ENCODE measurements at regions not wholly inside any gene's neighbourhood (a gene's known extent, or its start where the extent isn't known, plus 50 kb on each side); places are given as distances from the start of the nearest gene placed in this dataset.
"Not testable (repeated sequence)": the region's sequence is repeated elsewhere in the genome, so short reads cannot be mapped to it uniquely, and the experiment has no call there.

DNA sequence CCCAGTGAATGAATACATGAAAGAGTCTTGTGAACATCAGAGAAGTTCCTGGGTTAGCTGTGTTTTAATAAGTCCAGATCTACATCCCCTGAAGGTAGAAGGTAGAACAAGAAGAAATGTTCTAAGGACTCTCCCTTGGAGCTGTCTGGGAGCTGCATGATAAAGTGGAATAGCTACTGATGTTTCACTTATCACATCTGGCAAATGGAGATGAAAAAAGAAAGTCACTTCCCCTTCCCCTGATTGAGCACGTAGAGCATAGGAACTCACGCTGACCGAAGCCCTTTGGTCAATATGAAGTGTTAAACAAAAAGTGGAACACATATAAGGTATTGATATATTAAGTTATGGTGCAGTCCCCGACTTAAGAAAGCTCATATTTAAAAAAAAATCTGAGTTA lies 53.2 kb upstream of the PARP1 start:
- no peak overlapping the region for H3K4me3 Mint-ChIP-seq (ENCODE audit: low read depth, unreplicated experiment)
- no peak for TF ChIP-seq CTCF (IDR thresholded peaks at IDR 0.05; ENCODE audit: unreplicated experiment)
- H3K9me3 Mint-ChIP-seq (ENCODE audit: low read depth, unreplicated experiment): peaks cover 5% of the 10 kb centered on the region
- intact Hi-C loops (cut with micrococcal nuclease; ENCODE audit: unreplicated experiment): no loop called here
- no peak for DNase-seq
- H3K36me3 Mint-ChIP-seq (ENCODE audit: insufficient read depth, unreplicated experiment): no peaks in the 10 kb centered on the region
- no TSS peak for BruUV-seq (replicated peaks)
- no peaks in the 10 kb centered on the region for H3K4me1 Mint-ChIP-seq (ENCODE audit: low read depth, unreplicated experiment)
- CTCF ChIA-PET: no interaction called here
- H3K27ac Mint-ChIP-seq (ENCODE audit: unreplicated experiment): no peak overlapping the region
- peaks cover 55% of the 10 kb centered on the region for H3K27me3 Mint-ChIP-seq (ENCODE audit: unreplicated experiment)

- CTCF ChIA-PET: no interaction called here
- TF ChIP-seq CTCF (IDR thresholded peaks at IDR 0.05; ENCODE audit: unreplicated experiment): no peak
- intact Hi-C loops (cut with micrococcal nuclease; ENCODE audit: unreplicated experiment): no loop called here
- H3K4me1 Mint-ChIP-seq (ENCODE audit: low read depth, unreplicated experiment): no peaks in the 10 kb centered on the region
- no peak for DNase-seq
- H3K36me3 Mint-ChIP-seq (ENCODE audit: insufficient read depth, unreplicated experiment): no peaks in the 10 kb centered on the region
- peaks cover 5% of the 10 kb centered on the region for H3K9me3 Mint-ChIP-seq (ENCODE audit: low read depth, unreplicated experiment)
- no TSS peak for BruUV-seq (replicated peaks)
- H3K27ac Mint-ChIP-seq (ENCODE audit: unreplicated experiment): no peak overlapping the region
- H3K4me3 Mint-ChIP-seq (ENCODE audit: low read depth, unreplicated experiment): no peak overlapping the region
- H3K27me3 Mint-ChIP-seq (ENCODE audit: unreplicated experiment): peaks cover 57% of the 10 kb centered on the region
Measured at GRCh38 chr1:226463925-226464586, 56.2 kb upstream of the PARP1 start.

DNA sequence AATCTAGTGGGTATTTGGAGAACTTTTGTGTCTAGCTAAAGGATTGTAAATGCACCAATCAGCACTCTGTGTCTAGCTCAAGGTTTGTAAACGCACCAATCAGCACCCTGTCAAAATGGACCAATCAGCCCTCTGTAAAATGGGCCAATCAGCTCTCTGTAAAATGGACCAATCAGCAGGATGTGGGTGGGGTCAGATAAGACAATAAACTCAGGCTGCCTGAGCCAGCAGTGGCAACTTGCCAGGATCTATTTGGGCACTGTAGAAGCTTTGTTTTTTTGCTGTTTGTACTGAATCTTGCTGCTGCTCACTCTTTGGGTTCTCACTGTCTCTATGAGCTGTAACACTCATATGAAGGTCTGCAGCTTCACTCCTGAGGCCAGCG lies 56.7 kb upstream of the PARP1 start:
- H3K27me3 Mint-ChIP-seq (ENCODE audit: unreplicated experiment): peaks cover 63% of the 10 kb centered on the region
- BruUV-seq (replicated peaks); H3K27ac Mint-ChIP-seq (ENCODE audit: unreplicated experiment); H3K36me3 Mint-ChIP-seq (ENCODE audit: insufficient read depth, unreplicated experiment); H3K4me3 Mint-ChIP-seq (ENCODE audit: low read depth, unreplicated experiment); intact Hi-C loops (cut with micrococcal nuclease; ENCODE audit: unreplicated experiment); CTCF ChIA-PET; H3K4me1 Mint-ChIP-seq (ENCODE audit: low read depth, unreplicated experiment); DNase-seq; H3K9me3 Mint-ChIP-seq (ENCODE audit: low read depth, unreplicated experiment): not testable (repeated sequence)

GRCh38 chr1:226466296-226466695 lies 58.4 kb upstream of the PARP1 start:
- no peak overlapping the region for H3K27ac Mint-ChIP-seq (ENCODE audit: unreplicated experiment)
- H3K36me3 Mint-ChIP-seq (ENCODE audit: insufficient read depth, unreplicated experiment): no peaks in the 10 kb centered on the region
- BruUV-seq (replicated peaks): no TSS peak
- H3K27me3 Mint-ChIP-seq (ENCODE audit: unreplicated experiment): peaks cover 75% of the 10 kb centered on the region
- intact Hi-C loops (cut with micrococcal nuclease; ENCODE audit: unreplicated experiment): no loop called here
- DNase-seq: no peak
- no peak for TF ChIP-seq CTCF (IDR thresholded peaks at IDR 0.05; ENCODE audit: unreplicated experiment)
- CTCF ChIA-PET: no interaction called here
- H3K9me3 Mint-ChIP-seq (ENCODE audit: low read depth, unreplicated experiment): peaks cover 5% of the 10 kb centered on the region
- H3K4me3 Mint-ChIP-seq (ENCODE audit: low read depth, unreplicated experiment): no peak overlapping the region
- no peaks in the 10 kb centered on the region for H3K4me1 Mint-ChIP-seq (ENCODE audit: low read depth, unreplicated experiment)

DNA sequence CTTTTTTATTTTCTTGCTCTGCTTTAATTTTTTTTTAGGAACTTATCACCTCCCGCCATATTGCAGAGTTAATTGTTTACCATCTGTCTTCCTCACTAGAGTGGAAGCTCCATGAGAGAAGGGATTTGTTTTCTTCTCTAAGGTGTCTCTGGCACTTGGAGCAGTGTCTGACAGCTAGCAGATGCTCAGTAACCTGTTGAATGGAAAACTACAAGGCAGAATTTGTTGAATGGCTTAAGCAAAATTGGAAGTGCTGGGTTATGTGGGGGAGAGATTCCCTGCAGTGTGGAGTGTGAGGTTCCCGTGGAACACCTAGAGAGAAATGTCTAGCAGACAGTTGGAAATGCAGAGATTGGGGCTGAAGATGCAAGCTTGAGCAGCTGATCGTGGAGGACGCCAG lies 59.5 kb upstream of the PARP1 start:
- Mint-ChIP-seq H3K27me3 (ENCODE audit: unreplicated experiment) (peaks cover 75% of the 10 kb centered on the region), H3K36me3 (ENCODE audit: insufficient read depth, unreplicated experiment) (no peaks in the 10 kb centered on the region), H3K27ac (ENCODE audit: unreplicated experiment) (no peak overlapping the region), H3K4me1 (ENCODE audit: low read depth, unreplicated experiment) (no peaks in the 10 kb centered on the region), H3K4me3 (ENCODE audit: low read depth, unreplicated experiment) (no peak overlapping the region), H3K9me3 (ENCODE audit: low read depth, unreplicated experiment) (peaks cover 2% of the 10 kb centered on the region)
- intact Hi-C loops (cut with micrococcal nuclease; ENCODE audit: unreplicated experiment): no loop called here
- DNase-seq: no peak
- no peak for TF ChIP-seq CTCF (IDR thresholded peaks at IDR 0.05; ENCODE audit: unreplicated experiment)
- no TSS peak for BruUV-seq (replicated peaks)
- CTCF ChIA-PET: interaction anchor here (0.5 to 0.6 kb wide), 2 partner anchors 448 to 658 kb away, joined by 4 to 5 read pairs; no protein-coding TSS in a partner anchor
